Esophagus muscularis mucosa (tissue), 4 donors: ENCODE measurements at regions not wholly inside any gene's neighbourhood (a gene's known extent, or its start where the extent isn't known, plus 50 kb on each side); places are given as distances from the start of the nearest gene placed in this dataset.

Experiments
- CTCF ChIP-seq, 3 experiments: fragments of 200-600 bp in 2 of 3; fragments of 450-650 bp in 1 of 3; sonication (generic) in 2 of 3; IDR thresholded peaks; one replicate each; pipeline ENCODE4 v1.5.1; 2017 to 2019; ENCODE audit warnings: antibody characterized with exemption in 3 of 3, mild to moderate bottlenecking in 2 of 3, moderate library complexity in 1 of 3
- EP300 ChIP-seq: sonication (generic); formaldehyde crosslinking; IDR thresholded peaks from one replicate; pipeline ENCODE4 v1.6.1; 2017; ENCODE audit warnings: antibody characterized with exemption
- POLR2A ChIP-seq: fragments of 450-650 bp; IDR thresholded peaks from one replicate; pipeline ENCODE4 v1.6.1; 2017; ENCODE audit warnings: antibody characterized with exemption, moderate library complexity, mild to moderate bottlenecking, low read depth

- TF ChIP-seq CTCF (IDR thresholded peaks at IDR 0.05) (no peak), POLR2A (no peak), EP300 (no peak)
Observed at GRCh38 chr12:28824193-28824846, 324.8 kb upstream of the FAR2 start.
